SK-N-SH (cell line): ENCODE measurements at regions not wholly inside any gene's neighbourhood (a gene's known extent, or its start where the extent isn't known, plus 50 kb on each side); places are given as distances from the start of the nearest gene placed in this dataset.

Experiments
- EZH2phosphoT487 ChIP-seq: fragments of 200-600 bp; sonication (generic); IDR thresholded peaks from 2 replicates; pipeline ENCODE4 v1.6.1; 2017; ENCODE audit warnings: low read depth, mixed run types, mild to moderate bottlenecking, antibody characterized with exemption, moderate library complexity, borderline replicate concordance
- FOXM1 ChIP-seq: IDR thresholded peaks from 2 replicates; pipeline ENCODE4 v1.4.0; 2012; ENCODE audit warnings: low read depth, mild to moderate bottlenecking
- JUND ChIP-seq: IDR thresholded peaks from 2 replicates; pipeline ENCODE4 v1.4.0; 2012
- RCOR1 ChIP-seq: fragments of 150-350 bp; IDR thresholded peaks from 2 replicates; pipeline ENCODE4 v1.6.1; 2017; ENCODE audit warnings: antibody characterized with exemption, low read length
- YY1 ChIP-seq: IDR thresholded peaks from 2 replicates; pipeline ENCODE4 v1.4.0; 2012; ENCODE audit warnings: low read depth, mild to moderate bottlenecking
- TF ChIP-seq, protein P1 (sequence below): fragments of 200-600 bp; sonication (generic); IDR thresholded peaks from 2 replicates; pipeline ENCODE4 v1.6.1; 2017; ENCODE audit warnings: antibody characterized with exemption, mild to moderate bottlenecking, moderate library complexity
- TF ChIP-seq, protein P2 (sequence below): IDR thresholded peaks from 2 replicates; pipeline ENCODE4 v1.4.0; 2012; ENCODE audit warnings: low read depth

DNA sequence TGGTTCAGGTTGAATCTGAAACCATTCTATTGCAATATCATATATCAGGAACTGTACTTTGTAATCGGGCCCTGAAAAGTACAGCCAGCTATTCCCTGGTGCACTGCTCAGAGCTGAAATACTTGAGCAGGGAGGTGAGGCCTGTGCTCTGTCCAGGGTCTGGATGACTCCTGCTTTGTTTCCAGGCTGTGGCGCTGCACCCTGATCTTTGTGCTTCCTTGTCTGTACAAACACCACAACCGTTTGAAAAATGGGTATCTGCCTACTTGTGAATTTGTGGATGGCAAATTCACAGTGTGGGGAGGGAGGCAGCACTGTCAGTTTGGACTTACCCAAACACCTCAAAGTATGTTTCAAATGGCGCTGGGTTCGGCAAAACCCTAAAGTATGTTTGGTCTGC, 155.4 kb upstream of the FAR2 start:
- TF ChIP-seq, protein P1, sequence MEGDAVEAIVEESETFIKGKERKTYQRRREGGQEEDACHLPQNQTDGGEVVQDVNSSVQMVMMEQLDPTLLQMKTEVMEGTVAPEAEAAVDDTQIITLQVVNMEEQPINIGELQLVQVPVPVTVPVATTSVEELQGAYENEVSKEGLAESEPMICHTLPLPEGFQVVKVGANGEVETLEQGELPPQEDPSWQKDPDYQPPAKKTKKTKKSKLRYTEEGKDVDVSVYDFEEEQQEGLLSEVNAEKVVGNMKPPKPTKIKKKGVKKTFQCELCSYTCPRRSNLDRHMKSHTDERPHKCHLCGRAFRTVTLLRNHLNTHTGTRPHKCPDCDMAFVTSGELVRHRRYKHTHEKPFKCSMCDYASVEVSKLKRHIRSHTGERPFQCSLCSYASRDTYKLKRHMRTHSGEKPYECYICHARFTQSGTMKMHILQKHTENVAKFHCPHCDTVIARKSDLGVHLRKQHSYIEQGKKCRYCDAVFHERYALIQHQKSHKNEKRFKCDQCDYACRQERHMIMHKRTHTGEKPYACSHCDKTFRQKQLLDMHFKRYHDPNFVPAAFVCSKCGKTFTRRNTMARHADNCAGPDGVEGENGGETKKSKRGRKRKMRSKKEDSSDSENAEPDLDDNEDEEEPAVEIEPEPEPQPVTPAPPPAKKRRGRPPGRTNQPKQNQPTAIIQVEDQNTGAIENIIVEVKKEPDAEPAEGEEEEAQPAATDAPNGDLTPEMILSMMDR: no peak
- no peak for TF ChIP-seq JUND
- TF ChIP-seq, protein P2, sequence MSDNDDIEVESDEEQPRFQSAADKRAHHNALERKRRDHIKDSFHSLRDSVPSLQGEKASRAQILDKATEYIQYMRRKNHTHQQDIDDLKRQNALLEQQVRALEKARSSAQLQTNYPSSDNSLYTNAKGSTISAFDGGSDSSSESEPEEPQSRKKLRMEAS: no peak
- TF ChIP-seq RCOR1: no peak
- no peak for TF ChIP-seq EZH2phosphoT487
- TF ChIP-seq YY1: no peak
- no peak for TF ChIP-seq FOXM1
